Trophoblast cell (in vitro differentiated cells and primary cell): ENCODE measurements at regions not wholly inside any gene's neighbourhood (a gene's known extent, or its start where the extent isn't known, plus 50 kb on each side); places are given as distances from the start of the nearest gene placed in this dataset.

Experiments used
- DNase-seq, 2 donors: peaks; one replicate each; pipeline ENCODE4 v3.0.0-alpha.2; 2016
- H2AFZ ChIP-seq: 2 replicates; pipeline ENCODE4 v1.6.1; 2013; ENCODE audit warnings: low read length, moderate library complexity, mild to moderate bottlenecking; ENCODE audit not compliant: insufficient read depth, poor library complexity
- H2AK5ac ChIP-seq: 2 replicates; pipeline ENCODE4 v1.6.1; 2013; ENCODE audit warnings: mild to moderate bottlenecking, low read length
- H2BK120ac ChIP-seq: 2 replicates; pipeline ENCODE4 v1.6.1; 2013; ENCODE audit warnings: low read length, mild to moderate bottlenecking, moderate library complexity; ENCODE audit not compliant: insufficient read depth, poor library complexity
- H2BK12ac ChIP-seq: 2 replicates; pipeline ENCODE4 v1.6.1; 2013; ENCODE audit warnings: mild to moderate bottlenecking, low read length, moderate library complexity
- H2BK5ac ChIP-seq: 2 replicates; pipeline ENCODE4 v1.6.1; 2013; ENCODE audit warnings: low read length, low read depth, moderate library complexity, mild to moderate bottlenecking; ENCODE audit not compliant: poor library complexity
- H3K14ac ChIP-seq: 2 replicates; pipeline ENCODE4 v1.6.1; 2013; ENCODE audit warnings: mild to moderate bottlenecking, low read length
- H3K18ac ChIP-seq: 2 replicates; pipeline ENCODE4 v1.6.1; 2013; ENCODE audit warnings: mild to moderate bottlenecking, low read length
- H3K23ac ChIP-seq: 2 replicates; pipeline ENCODE4 v1.6.1; 2013; ENCODE audit warnings: low read length
- H3K27ac ChIP-seq: 2 replicates; pipeline ENCODE4 v1.5.1; 2013; ENCODE audit warnings: low read depth, mild to moderate bottlenecking, inconsistent platforms, low read length, moderate library complexity
- H3K27me3 ChIP-seq: 2 replicates; pipeline ENCODE4 v1.6.1; 2013; ENCODE audit warnings: inconsistent platforms, mild to moderate bottlenecking, low read length, moderate library complexity; ENCODE audit not compliant: insufficient read depth
- H3K36me3 ChIP-seq, 2 experiments: 1 replicate in 1 of 2; 2 replicates in 1 of 2; pipeline ENCODE4 v1.6.1; 2013; ENCODE audit warnings: low read length in 2 of 2, mild to moderate bottlenecking in 2 of 2, moderate library complexity in 1 of 2; ENCODE audit not compliant: insufficient read depth in 2 of 2, control insufficient read depth in 1 of 2
- H3K4ac ChIP-seq: 2 replicates; pipeline ENCODE4 v1.6.1; 2013; ENCODE audit warnings: low read depth, mild to moderate bottlenecking, low read length, moderate library complexity
- H3K4me1 ChIP-seq, 2 experiments: 1 replicate in 1 of 2; 2 replicates in 1 of 2; pipeline ENCODE4 v1.6.1; 2013; ENCODE audit warnings: low read length in 2 of 2, mild to moderate bottlenecking in 2 of 2, moderate library complexity in 1 of 2; ENCODE audit not compliant: insufficient read depth in 2 of 2, control insufficient read depth in 1 of 2
- H3K4me2 ChIP-seq: 2 replicates; pipeline ENCODE4 v1.6.1; 2013; ENCODE audit warnings: inconsistent platforms, mild to moderate bottlenecking, low read length, moderate library complexity
- H3K4me3 ChIP-seq: 2 replicates; pipeline ENCODE4 v1.5.1; 2013; ENCODE audit warnings: mild to moderate bottlenecking, low read depth, low read length, inconsistent platforms
- H3K79me1 ChIP-seq: one replicate; pipeline ENCODE4 v1.6.1; 2013; ENCODE audit warnings: low read length
- H3K79me2 ChIP-seq: 2 replicates; pipeline ENCODE4 v1.6.1; 2013; ENCODE audit warnings: low read length, mild to moderate bottlenecking; ENCODE audit not compliant: control insufficient read depth, insufficient read depth, poor library complexity
- H3K9ac ChIP-seq: 2 replicates; pipeline ENCODE4 v1.6.1; 2013; ENCODE audit warnings: mild to moderate bottlenecking, low read length
- H3K9me3 ChIP-seq: 2 replicates; pipeline ENCODE4 v1.6.1; 2013; ENCODE audit warnings: low read depth, mild to moderate bottlenecking, control low read depth, inconsistent platforms, low read length; ENCODE audit not compliant: insufficient read depth
- H4K12ac ChIP-seq: 2 replicates; pipeline ENCODE4 v1.6.1; 2013; ENCODE audit warnings: low read depth, mild to moderate bottlenecking, low read length, moderate library complexity
- H4K8ac ChIP-seq: 2 replicates; pipeline ENCODE4 v1.6.1; 2013; ENCODE audit warnings: low read depth, mild to moderate bottlenecking, low read length, moderate library complexity
- H4K91ac ChIP-seq: one replicate; pipeline ENCODE4 v1.6.1; 2013; ENCODE audit warnings: low read depth, mild to moderate bottlenecking, low read length, moderate library complexity
- WGBS: extraction: QIAGEN DNeasy Blood & Tissue Kit; methylation state at CpG from one replicate; pipeline ENCODE4 v1.1.7; 2013; ENCODE audit warnings: missing lambda C conversion rate; ENCODE audit not compliant: insufficient read length, insufficient coverage; ENCODE audit errors: extremely low coverage; 5-methylcytosine and 5-hydroxymethylcytosine counted together

DNA sequence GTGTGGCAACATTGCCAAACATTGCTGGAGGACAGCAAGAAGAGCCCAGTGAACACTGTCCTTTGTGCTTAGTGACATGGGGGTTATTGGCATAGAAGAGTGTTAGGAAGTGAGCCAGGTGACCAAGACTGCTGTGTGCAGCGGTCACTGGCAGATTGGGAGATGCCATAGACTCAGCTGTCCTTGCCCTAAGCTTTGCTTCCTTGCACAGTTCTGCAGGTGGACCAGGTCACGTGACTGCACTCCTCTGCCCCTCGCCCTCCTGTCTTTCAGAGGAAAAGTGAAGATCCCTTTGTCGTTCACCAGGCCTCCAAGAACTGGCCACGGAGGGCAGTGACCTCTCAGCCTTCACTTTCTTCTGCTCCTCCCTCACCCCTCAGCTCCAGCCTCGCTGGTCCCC is 215.6 kb upstream of the SMIM21 start:
- no CpG with 5 or more reads among the region's 6 CpGs for WGBS

DNA sequence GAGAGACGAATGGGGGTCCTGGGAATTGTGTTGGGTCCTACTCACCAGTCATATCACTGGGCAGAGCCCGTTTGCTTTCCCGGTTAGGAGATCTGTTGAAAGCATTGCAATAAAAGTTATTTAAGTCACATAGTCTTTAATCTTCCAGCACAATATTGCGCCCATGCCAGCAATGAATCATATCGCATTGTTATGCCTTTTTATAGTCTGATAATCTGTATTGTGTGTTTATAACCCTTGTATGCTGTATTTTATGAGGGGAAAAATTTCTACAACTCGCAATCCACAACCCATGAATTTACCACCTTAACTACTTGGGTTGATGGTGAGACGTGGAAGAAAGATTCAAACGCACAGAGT is 211.9 kb upstream of the SMIM21 start:
- H3K4ac ChIP-seq: no peak overlapping the region
- H3K79me2 ChIP-seq: no peaks in the 10 kb centered on the region
- H3K36me3 ChIP-seq: no peaks in the 10 kb centered on the region
- H4K91ac ChIP-seq: no peak overlapping the region
- H3K4me3 ChIP-seq: no peak overlapping the region
- no peak overlapping the region for H2BK5ac ChIP-seq
- H3K79me1 ChIP-seq: no peaks in the 10 kb centered on the region
- H2BK120ac ChIP-seq: no peak overlapping the region
- H3K4me2 ChIP-seq: no peak overlapping the region
- no peak overlapping the region for H3K14ac ChIP-seq
- no peak overlapping the region for H3K9ac ChIP-seq
- peaks cover 5% of the 10 kb centered on the region for H3K9me3 ChIP-seq
- H2AFZ ChIP-seq: no peak overlapping the region
- H3K23ac ChIP-seq: no peak overlapping the region
- H3K18ac ChIP-seq: no peak overlapping the region
- H4K8ac ChIP-seq: no peak overlapping the region
- H3K27me3 ChIP-seq: no peaks in the 10 kb centered on the region
- no peak overlapping the region for H2AK5ac ChIP-seq
- H4K12ac ChIP-seq: no peak overlapping the region
- no peak overlapping the region for H3K27ac ChIP-seq
- H3K4me1 ChIP-seq: peaks cover 7 to 8% of the 10 kb centered on the region in 2 experiments
- no peak for DNase-seq
- WGBS: no CpG with 5 or more reads among the region's 8 CpGs
- no peak overlapping the region for H2BK12ac ChIP-seq

More for the DNA sequence above, 215.6 kb upstream of the SMIM21 start:
- no peak overlapping the region for H2BK12ac ChIP-seq
- no peak overlapping the region for H3K4me2 ChIP-seq
- H3K4ac ChIP-seq: no peak overlapping the region
- H3K27ac ChIP-seq: no peak overlapping the region
- no peaks in the 10 kb centered on the region for H3K27me3 ChIP-seq
- H4K12ac ChIP-seq: no peak overlapping the region
- no peak overlapping the region for H3K18ac ChIP-seq
- no peak overlapping the region for H2AFZ ChIP-seq
- H4K8ac ChIP-seq: no peak overlapping the region
- no peaks in the 10 kb centered on the region for H3K79me1 ChIP-seq
- H3K4me1 ChIP-seq: peaks cover 7 to 8% of the 10 kb centered on the region in 2 experiments
- no peak for DNase-seq
- no peaks in the 10 kb centered on the region for H3K36me3 ChIP-seq
- H2AK5ac ChIP-seq: no peak overlapping the region
- H3K9me3 ChIP-seq: peaks cover 6% of the 10 kb centered on the region
- H3K4me3 ChIP-seq: no peak overlapping the region
- H2BK120ac ChIP-seq: no peak overlapping the region
- H4K91ac ChIP-seq: no peak overlapping the region
- H3K79me2 ChIP-seq: no peaks in the 10 kb centered on the region
- H3K9ac ChIP-seq: no peak overlapping the region
- no peak overlapping the region for H3K14ac ChIP-seq
- H2BK5ac ChIP-seq: no peak overlapping the region
- H3K23ac ChIP-seq: no peak overlapping the region

DNA sequence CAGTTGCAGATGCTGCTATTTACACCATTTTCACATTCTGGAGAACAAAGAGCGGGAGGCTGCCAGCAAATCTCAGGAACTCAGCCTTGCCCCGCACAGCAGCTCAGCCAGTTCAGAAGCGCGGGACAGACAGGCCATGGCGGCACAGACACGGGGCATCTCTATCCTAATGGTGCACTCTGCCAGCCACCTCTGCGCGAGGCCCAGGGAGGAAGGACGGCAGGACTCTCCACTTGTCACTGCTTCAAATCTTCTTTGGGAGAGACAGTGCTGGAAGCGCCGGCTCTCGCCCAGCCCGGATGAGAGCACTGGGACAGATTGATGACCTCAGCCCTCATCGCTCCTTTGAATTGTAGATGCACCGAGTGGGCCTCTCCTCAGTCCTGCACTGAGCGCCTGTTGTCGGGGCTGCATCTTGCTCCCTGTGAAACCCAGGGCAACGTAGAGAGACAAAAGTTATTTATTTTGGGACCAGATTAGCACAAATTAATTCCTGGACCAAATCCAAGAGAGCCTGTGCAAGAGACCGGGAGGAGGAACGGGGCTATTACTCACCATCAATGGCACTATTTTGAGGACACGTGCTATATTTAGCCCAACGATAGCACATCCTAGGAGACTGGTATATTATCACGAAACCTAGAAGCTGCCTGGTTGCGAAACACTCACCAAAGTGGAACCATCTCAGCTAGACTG is 211.4 kb upstream of the SMIM21 start:
- peak overlapping the region; percentile 50 for H3K4me2 ChIP-seq
- no peak overlapping the region for H3K9ac ChIP-seq
- no peaks in the 10 kb centered on the region for H3K79me2 ChIP-seq
- H3K27me3 ChIP-seq: no peaks in the 10 kb centered on the region
- H2AFZ ChIP-seq: peak overlapping the region; percentile 17
- peaks cover 7 to 8% of the 10 kb centered on the region in 2 experiments for H3K4me1 ChIP-seq
- H4K91ac ChIP-seq: no peak overlapping the region
- no CpG with 5 or more reads among the region's 24 CpGs for WGBS
- no peaks in the 10 kb centered on the region for H3K36me3 ChIP-seq
- H3K9me3 ChIP-seq: peaks cover 5% of the 10 kb centered on the region
- peak overlapping the region; percentile 30 for H2BK120ac ChIP-seq
- no peak overlapping the region for H3K4ac ChIP-seq
- H4K8ac ChIP-seq: no peak overlapping the region
- H4K12ac ChIP-seq: no peak overlapping the region
- no peak overlapping the region for H2AK5ac ChIP-seq
- no peak for DNase-seq
- no peak overlapping the region for H3K14ac ChIP-seq
- H3K27ac ChIP-seq: peak overlapping the region; percentile 35
- H3K4me3 ChIP-seq: no peak overlapping the region
- no peak overlapping the region for H2BK5ac ChIP-seq
- no peaks in the 10 kb centered on the region for H3K79me1 ChIP-seq
- no peak overlapping the region for H3K23ac ChIP-seq
- no peak overlapping the region for H3K18ac ChIP-seq
- H2BK12ac ChIP-seq: no peak overlapping the region

DNA sequence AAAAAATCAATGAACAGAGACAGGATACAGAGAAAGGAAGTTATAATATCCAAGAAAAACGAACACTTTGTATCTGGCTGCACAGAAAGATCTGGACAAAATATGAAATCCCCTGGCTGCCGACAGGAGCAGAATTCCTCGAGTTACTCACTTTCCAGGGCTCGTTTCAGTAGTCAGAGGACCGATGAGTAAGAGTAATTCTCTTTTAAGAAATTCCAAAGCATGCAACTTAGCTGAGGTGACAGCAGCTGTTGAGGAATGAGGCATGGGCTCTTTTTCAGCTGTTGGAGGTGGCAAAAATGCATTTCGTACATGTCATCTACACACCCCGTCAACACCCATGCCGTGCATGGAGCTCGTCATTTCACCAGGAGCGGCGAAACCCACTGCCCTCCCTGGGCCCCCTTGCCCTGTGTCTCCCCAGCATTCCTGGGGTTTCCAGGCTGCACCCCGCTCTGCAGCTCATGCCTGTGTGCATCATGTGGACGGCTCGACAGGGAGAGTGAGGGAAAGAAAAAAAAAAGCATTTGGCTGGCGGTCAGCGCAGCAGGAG is 210.8 kb upstream of the SMIM21 start:
- H3K4me2 ChIP-seq: peak overlapping the region; percentile 50
- no peak overlapping the region for H4K91ac ChIP-seq
- no peak overlapping the region for H2AK5ac ChIP-seq
- no CpG with 5 or more reads among the region's 16 CpGs for WGBS
- H3K23ac ChIP-seq: no peak overlapping the region
- H3K79me2 ChIP-seq: no peaks in the 10 kb centered on the region
- H3K79me1 ChIP-seq: no peaks in the 10 kb centered on the region
- H2AFZ ChIP-seq: peak overlapping the region; percentile 17
- no peak overlapping the region for H3K9ac ChIP-seq
- peak in 1 of 2 donors; percentile 56 for DNase-seq
- peak overlapping the region; percentile 35 for H3K27ac ChIP-seq
- no peak overlapping the region for H3K4me3 ChIP-seq
- no peak overlapping the region for H2BK12ac ChIP-seq
- H2BK5ac ChIP-seq: no peak overlapping the region
- no peak overlapping the region for H3K4ac ChIP-seq
- H3K9me3 ChIP-seq: peaks cover 5% of the 10 kb centered on the region
- H4K8ac ChIP-seq: no peak overlapping the region
- peaks cover 7 to 8% of the 10 kb centered on the region in 2 experiments for H3K4me1 ChIP-seq
- no peak overlapping the region for H3K18ac ChIP-seq
- H3K36me3 ChIP-seq: no peaks in the 10 kb centered on the region
- no peak overlapping the region for H2BK120ac ChIP-seq
- H3K14ac ChIP-seq: no peak overlapping the region
- H4K12ac ChIP-seq: no peak overlapping the region
- no peaks in the 10 kb centered on the region for H3K27me3 ChIP-seq
